HCT116 (cell line): ENCODE measurements at regions not wholly inside any gene's neighbourhood (a gene's known extent, or its start where the extent isn't known, plus 50 kb on each side); places are given as distances from the start of the nearest gene placed in this dataset.

Source experiments
- ATAC-seq: fragments of 200-7000 bp; cut with Tn5 transposase; 2 replicates; pipeline ENCODE4 v1.9.1; 2020; ENCODE audit warnings: mild to moderate bottlenecking, moderate library complexity
- BruUV-seq: library from RNA; stranded (reverse); fragments of 400-500 nt; replicated peaks from 2 replicates; lab custom pipeline; 2021; lab: Mats Ljungman, UMichigan
- CTCF ChIA-PET: fragments of 300-600 bp; sonication (Branson Sonifier 250); formaldehyde crosslinking; loops from one replicate; lab custom pipeline; 2021; ENCODE audit warnings: antibody characterized with exemption; lab: Charles Lee
- POLR2A ChIA-PET: fragments of 300-600, 350-600 bp; sonication (Branson Sonifier 250); formaldehyde crosslinking; loops from one replicate; lab custom pipeline; 2021; ENCODE audit warnings: antibody characterized with exemption; lab: Charles Lee
- RAD21 ChIA-PET, 2 experiments: fragments of 300-600 bp; sonication (Branson Sonifier 250); formaldehyde crosslinking; loops; one replicate each; lab custom pipeline; 2023; ENCODE audit warnings: low total read pairs in 2 of 2; ENCODE audit not compliant: uncharacterized antibody in 2 of 2, unreplicated experiment in 2 of 2, low non-redundant PET in 1 of 2; lab: Charles Lee
- DNase-seq: peaks from one replicate; pipeline ENCODE4 v3.0.0-alpha.2; 2010; ENCODE audit warnings: low read depth, low spot score
- H2AFZ ChIP-seq: fragments of 200-600 bp; shearing (Covaris generic), sonication (generic); 2 replicates; pipeline ENCODE4 v1.6.1; 2017; ENCODE audit warnings: low read depth, mixed run types, mixed read lengths, antibody characterized with exemption, low read length; ENCODE audit not compliant: poor library complexity, severe bottlenecking
- H3K27ac ChIP-seq: 2 replicates; pipeline ENCODE4 v1.5.1; 2012; ENCODE audit warnings: low read depth, low read length
- H3K27me3 ChIP-seq: fragments of 200-600 bp; sonication (generic); 2 replicates; pipeline ENCODE4 v1.6.1; 2016; ENCODE audit warnings: mixed run types, low read length, mixed read lengths; ENCODE audit not compliant: insufficient read depth
- H3K36me3 ChIP-seq, 2 experiments: fragments of 200-500 bp in 1 of 2; fragments of 200-600 bp in 1 of 2; sonication (Bioruptor generic) in 1 of 2; sonication (generic) in 1 of 2; 2 replicates each; pipeline versions ENCODE4 v1.5.1 to v1.6.1; 2014 to 2016; ENCODE audit warnings: low read length in 2 of 2, inconsistent platforms in 1 of 2, mixed read lengths in 1 of 2, mixed run types in 1 of 2; ENCODE audit not compliant: insufficient read depth in 2 of 2, control insufficient read depth in 1 of 2
- H3K4me1 ChIP-seq, 2 experiments: fragments of 200-600 bp in 1 of 2; sonication (generic) in 1 of 2; 2 replicates each; pipeline versions ENCODE4 v1.5.1 to v1.6.1; 2012 to 2017; ENCODE audit warnings: low read length in 2 of 2, inconsistent platforms in 1 of 2, mild to moderate bottlenecking in 1 of 2, mixed read lengths in 1 of 2, mixed run types in 1 of 2, moderate library complexity in 1 of 2; ENCODE audit not compliant: insufficient read depth in 2 of 2, control insufficient read depth in 1 of 2
- H3K4me2 ChIP-seq: fragments of 200-600 bp; sonication (generic); 2 replicates; pipeline ENCODE4 v1.6.1; 2017; ENCODE audit warnings: mixed run types, low read length, mixed read lengths
- H3K4me3 ChIP-seq, 2 experiments: fragments of 200-600 bp in 1 of 2; sonication (generic) in 1 of 2; replicated peaks in 1 of 2; 2 replicates each; pipeline ENCODE4 v1.5.1; 2011 to 2016; ENCODE audit warnings: low read length in 2 of 2, control low read depth in 1 of 2, low read depth in 1 of 2, mild to moderate bottlenecking in 1 of 2, mixed read lengths in 1 of 2, mixed run types in 1 of 2
- H3K79me2 ChIP-seq: fragments of 200-600 bp; sonication (generic); 2 replicates; pipeline ENCODE4 v1.6.1; 2017; ENCODE audit warnings: mild to moderate bottlenecking, mixed run types, low read length, moderate library complexity, mixed read lengths; ENCODE audit not compliant: insufficient read depth
- H3K9ac ChIP-seq: fragments of 200-600 bp; sonication (generic); 2 replicates; pipeline ENCODE4 v1.6.1; 2016; ENCODE audit warnings: low read length, mixed read lengths
- H3K9me2 ChIP-seq: fragments of 200-600 bp; sonication (generic), shearing (Covaris generic); 2 replicates; pipeline ENCODE4 v1.6.1; 2017; ENCODE audit warnings: mixed run types, mild to moderate bottlenecking, moderate library complexity; ENCODE audit not compliant: insufficient read depth
- H3K9me3 ChIP-seq, 2 experiments: fragments of 200-500 bp in 1 of 2; fragments of 200-600 bp in 1 of 2; sonication (Bioruptor generic) in 1 of 2; sonication (generic) in 1 of 2; 2 replicates each; pipeline ENCODE4 v1.6.1; 2014 to 2017; ENCODE audit warnings: low read length in 2 of 2, mixed read lengths in 2 of 2, inconsistent platforms in 1 of 2, low read depth in 1 of 2, mild to moderate bottlenecking in 1 of 2, mixed run types in 1 of 2, moderate library complexity in 1 of 2; ENCODE audit not compliant: control insufficient read depth in 1 of 2, insufficient read depth in 1 of 2
- H4K20me1 ChIP-seq: fragments of 200-600 bp; sonication (generic), shearing (Covaris generic); 2 replicates; pipeline ENCODE4 v1.6.1; 2017; ENCODE audit warnings: mixed run types, mild to moderate bottlenecking, moderate library complexity; ENCODE audit not compliant: insufficient read depth
- ATF3 ChIP-seq: IDR thresholded peaks from 2 replicates; pipeline ENCODE4 v1.6.1; 2012
- CEBPB ChIP-seq: IDR thresholded peaks from 2 replicates; pipeline ENCODE4 v1.6.1; 2012; ENCODE audit warnings: low read depth
- JUND ChIP-seq: IDR thresholded peaks from 2 replicates; pipeline ENCODE4 v1.6.1; 2012
- POLR2A ChIP-seq: IDR thresholded peaks from 2 replicates; pipeline ENCODE4 v1.7.0; 2011; ENCODE audit warnings: borderline replicate concordance; ENCODE audit not compliant: insufficient read depth, insufficient read length; ENCODE audit errors: extremely low read depth
- RAD21 ChIP-seq: IDR thresholded peaks from 2 replicates; pipeline ENCODE4 v1.6.1; 2012; ENCODE audit warnings: low read depth, mild to moderate bottlenecking
- REST ChIP-seq: IDR thresholded peaks from 2 replicates; pipeline ENCODE4 v1.6.1; 2012; ENCODE audit warnings: low read depth
- SP1 ChIP-seq: IDR thresholded peaks from 2 replicates; pipeline ENCODE4 v1.6.1; 2012; ENCODE audit warnings: low read depth
- SRF ChIP-seq: IDR thresholded peaks from 2 replicates; pipeline ENCODE4 v1.6.1; 2012; ENCODE audit warnings: low read depth
- YY1 ChIP-seq: IDR thresholded peaks from 2 replicates; pipeline ENCODE4 v1.6.1; 2011; ENCODE audit warnings: low read length, low read depth, moderate library complexity, mild to moderate bottlenecking; ENCODE audit not compliant: insufficient replicate concordance; ENCODE audit errors: extremely low read depth
- ZFX ChIP-seq: fragments of 450-650 bp; IDR thresholded peaks from 2 replicates; pipeline ENCODE4 v1.6.1; 2017
- intact Hi-C: fragments of 100-400 bp; cut with micrococcal nuclease; formaldehyde crosslinking; loops from 2 replicates; pipeline ENCODE4 v1.10.0; 2022
- TF ChIP-seq, protein P1 (sequence below): IDR thresholded peaks from 2 replicates; pipeline ENCODE4 v1.6.1; 2012
- TF ChIP-seq, protein P2 (sequence below): IDR thresholded peaks from 2 replicates; pipeline ENCODE4 v1.6.1; 2011; ENCODE audit warnings: mild to moderate bottlenecking, low read length, moderate library complexity; ENCODE audit not compliant: insufficient replicate concordance; ENCODE audit errors: extremely low read depth

- ChIA-PET CTCF (no interaction called here), RAD21 (no interaction called here)
- Histone ChIP-seq H3K27me3 (no peaks in the 10 kb centered on the region), H3K79me2 (no peaks in the 10 kb centered on the region), H3K9me2 (no peaks in the 10 kb centered on the region), H3K4me2 (no peak overlapping the region), H3K4me1 (no peaks in the 10 kb centered on the region), H2AFZ (no peak overlapping the region), H4K20me1 (no peaks in the 10 kb centered on the region), H3K36me3 (no peaks in the 10 kb centered on the region), H3K4me3 (no peak overlapping the region), H3K9me3 (no peaks in the 10 kb centered on the region), H3K27ac (no peak overlapping the region), H3K9ac (no peak overlapping the region)
- intact Hi-C loops = no loop called here
- no peak for ATAC-seq
- no TSS peak for BruUV-seq
- no peak for DNase-seq
- TF ChIP-seq RAD21 = no peak
- TF ChIP-seq, all 23 proteins: peak for 0
- POLR2A ChIA-PET = no interaction called here
These were observed 82.3 kb downstream of the NUDT12 start for GRCh38 chr5:103480246-103480645.

DNA sequence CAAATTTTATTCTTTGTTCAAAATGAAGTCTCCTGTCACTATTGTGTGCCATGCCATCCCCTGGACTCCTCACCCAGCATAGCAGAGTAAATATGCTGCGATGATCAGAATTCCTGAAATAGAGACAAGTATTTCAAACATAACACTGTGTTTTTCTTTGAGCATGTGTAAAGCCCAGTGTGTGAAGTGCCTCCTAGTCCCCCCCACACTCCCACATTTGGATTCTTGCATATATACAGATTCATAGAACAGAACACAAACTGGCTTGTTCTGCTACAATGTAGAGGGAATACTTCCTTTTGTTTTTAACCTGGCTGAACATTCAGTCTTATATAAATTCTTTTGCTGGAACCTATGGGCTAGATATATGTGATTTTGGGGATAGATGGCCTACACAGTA lies 84.9 kb downstream of the NUDT12 start:
- no TSS peak for BruUV-seq
- no peak overlapping the region for H2AFZ ChIP-seq
- H4K20me1 ChIP-seq = no peaks in the 10 kb centered on the region
- no peaks in the 10 kb centered on the region for H3K27me3 ChIP-seq
- ATAC-seq (no peak), DNase-seq (no peak)
- no peaks in the 10 kb centered on the region for H3K9me3 ChIP-seq
- POLR2A ChIA-PET = no interaction called here
- no peak for TF ChIP-seq SP1
- no peak for TF ChIP-seq POLR2A
- no peak for TF ChIP-seq YY1
- TF ChIP-seq, protein P1, sequence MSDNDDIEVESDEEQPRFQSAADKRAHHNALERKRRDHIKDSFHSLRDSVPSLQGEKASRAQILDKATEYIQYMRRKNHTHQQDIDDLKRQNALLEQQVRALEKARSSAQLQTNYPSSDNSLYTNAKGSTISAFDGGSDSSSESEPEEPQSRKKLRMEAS = no peak
- TF ChIP-seq JUND = no peak
- TF ChIP-seq RAD21 = no peak
- TF ChIP-seq, protein P2, sequence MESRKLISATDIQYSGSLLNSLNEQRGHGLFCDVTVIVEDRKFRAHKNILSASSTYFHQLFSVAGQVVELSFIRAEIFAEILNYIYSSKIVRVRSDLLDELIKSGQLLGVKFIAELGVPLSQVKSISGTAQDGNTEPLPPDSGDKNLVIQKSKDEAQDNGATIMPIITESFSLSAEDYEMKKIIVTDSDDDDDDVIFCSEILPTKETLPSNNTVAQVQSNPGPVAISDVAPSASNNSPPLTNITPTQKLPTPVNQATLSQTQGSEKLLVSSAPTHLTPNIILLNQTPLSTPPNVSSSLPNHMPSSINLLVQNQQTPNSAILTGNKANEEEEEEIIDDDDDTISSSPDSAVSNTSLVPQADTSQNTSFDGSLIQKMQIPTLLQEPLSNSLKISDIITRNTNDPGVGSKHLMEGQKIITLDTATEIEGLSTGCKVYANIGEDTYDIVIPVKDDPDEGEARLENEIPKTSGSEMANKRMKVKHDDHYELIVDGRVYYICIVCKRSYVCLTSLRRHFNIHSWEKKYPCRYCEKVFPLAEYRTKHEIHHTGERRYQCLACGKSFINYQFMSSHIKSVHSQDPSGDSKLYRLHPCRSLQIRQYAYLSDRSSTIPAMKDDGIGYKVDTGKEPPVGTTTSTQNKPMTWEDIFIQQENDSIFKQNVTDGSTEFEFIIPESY = no peak
- no peak for TF ChIP-seq CEBPB
- TF ChIP-seq ATF3 = no peak
- TF ChIP-seq ZFX = no peak
- TF ChIP-seq REST = no peak
- no peak for TF ChIP-seq SRF
- TF ChIP-seq, all 23 proteins: peak for 0
- ChIA-PET CTCF (interaction anchor here (3.9 kb wide), 1 partner anchor 245 kb away, joined by 42 read pairs; no protein-coding TSS in a partner anchor), RAD21 (no interaction called here)
- Histone ChIP-seq H3K36me3 (no peaks in the 10 kb centered on the region), H3K79me2 (no peaks in the 10 kb centered on the region), H3K4me3 (no peak overlapping the region), H3K4me1 (no peaks in the 10 kb centered on the region), H3K9ac (no peak overlapping the region), H3K27ac (no peak overlapping the region), H3K4me2 (no peak overlapping the region), H3K9me2 (no peaks in the 10 kb centered on the region)
- intact Hi-C loops = loop anchor here (5.0 to 10.0 kb wide), 3 partner anchors 340 to 923 kb away; no protein-coding TSS in a partner anchor
